ENCODE measurements at regions not wholly inside any gene's neighbourhood (a gene's known extent, or its start where the extent isn't known, plus 50 kb on each side); places are given as distances from the start of the nearest gene placed in this dataset.

- Histone ChIP-seq H3F3A (ENCODE audit: control insufficient read depth, insufficient read depth) (no peaks in the 10 kb centered on the region), H3K4me3 (ENCODE audit: low read length) (no peak overlapping the region), H3K79me2 (ENCODE audit: control insufficient read depth, low read length) (no peaks in the 10 kb centered on the region), H3K4me2 (ENCODE audit: low read length) (no peak overlapping the region), H3K27ac (ENCODE audit: low read depth, low read length) (no peak overlapping the region), H3K9me3 (ENCODE audit: control insufficient read depth, insufficient read depth, low read length) (no peaks in the 10 kb centered on the region), H4K20me1 (ENCODE audit: control insufficient read depth, insufficient read depth, low read depth, low read length) (no peaks in the 10 kb centered on the region; the same call in 1 of the 2 replicates), H3K36me3 (ENCODE audit: control insufficient read depth, low read length) (no peaks in the 10 kb centered on the region), H3K27me3 (ENCODE audit: control insufficient read depth, low read length) (0 out of 2 replicates have a peak, but pooled peaks cover 3% of the 10 kb centered on the region), H3K4me1 (ENCODE audit: control insufficient read depth, low read length) (no peaks in the 10 kb centered on the region), H3K9me2 (replicated peaks; ENCODE audit: control insufficient read depth, low read length) (no peaks in the 10 kb centered on the region)
- no peak for TF ChIP-seq EZH2phosphoT487 (IDR thresholded peaks at IDR 0.05; ENCODE audit: borderline replicate concordance, low read length)
- TF ChIP-seq, protein P1, sequence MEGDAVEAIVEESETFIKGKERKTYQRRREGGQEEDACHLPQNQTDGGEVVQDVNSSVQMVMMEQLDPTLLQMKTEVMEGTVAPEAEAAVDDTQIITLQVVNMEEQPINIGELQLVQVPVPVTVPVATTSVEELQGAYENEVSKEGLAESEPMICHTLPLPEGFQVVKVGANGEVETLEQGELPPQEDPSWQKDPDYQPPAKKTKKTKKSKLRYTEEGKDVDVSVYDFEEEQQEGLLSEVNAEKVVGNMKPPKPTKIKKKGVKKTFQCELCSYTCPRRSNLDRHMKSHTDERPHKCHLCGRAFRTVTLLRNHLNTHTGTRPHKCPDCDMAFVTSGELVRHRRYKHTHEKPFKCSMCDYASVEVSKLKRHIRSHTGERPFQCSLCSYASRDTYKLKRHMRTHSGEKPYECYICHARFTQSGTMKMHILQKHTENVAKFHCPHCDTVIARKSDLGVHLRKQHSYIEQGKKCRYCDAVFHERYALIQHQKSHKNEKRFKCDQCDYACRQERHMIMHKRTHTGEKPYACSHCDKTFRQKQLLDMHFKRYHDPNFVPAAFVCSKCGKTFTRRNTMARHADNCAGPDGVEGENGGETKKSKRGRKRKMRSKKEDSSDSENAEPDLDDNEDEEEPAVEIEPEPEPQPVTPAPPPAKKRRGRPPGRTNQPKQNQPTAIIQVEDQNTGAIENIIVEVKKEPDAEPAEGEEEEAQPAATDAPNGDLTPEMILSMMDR (IDR thresholded peaks at IDR 0.05; ENCODE audit: low read depth, low read length, poor library complexity, severe bottlenecking) = no peak
Observed at GRCh38 chr1:22224631-22225030, 81.7 kb upstream of the WNT4 start.

DNA sequence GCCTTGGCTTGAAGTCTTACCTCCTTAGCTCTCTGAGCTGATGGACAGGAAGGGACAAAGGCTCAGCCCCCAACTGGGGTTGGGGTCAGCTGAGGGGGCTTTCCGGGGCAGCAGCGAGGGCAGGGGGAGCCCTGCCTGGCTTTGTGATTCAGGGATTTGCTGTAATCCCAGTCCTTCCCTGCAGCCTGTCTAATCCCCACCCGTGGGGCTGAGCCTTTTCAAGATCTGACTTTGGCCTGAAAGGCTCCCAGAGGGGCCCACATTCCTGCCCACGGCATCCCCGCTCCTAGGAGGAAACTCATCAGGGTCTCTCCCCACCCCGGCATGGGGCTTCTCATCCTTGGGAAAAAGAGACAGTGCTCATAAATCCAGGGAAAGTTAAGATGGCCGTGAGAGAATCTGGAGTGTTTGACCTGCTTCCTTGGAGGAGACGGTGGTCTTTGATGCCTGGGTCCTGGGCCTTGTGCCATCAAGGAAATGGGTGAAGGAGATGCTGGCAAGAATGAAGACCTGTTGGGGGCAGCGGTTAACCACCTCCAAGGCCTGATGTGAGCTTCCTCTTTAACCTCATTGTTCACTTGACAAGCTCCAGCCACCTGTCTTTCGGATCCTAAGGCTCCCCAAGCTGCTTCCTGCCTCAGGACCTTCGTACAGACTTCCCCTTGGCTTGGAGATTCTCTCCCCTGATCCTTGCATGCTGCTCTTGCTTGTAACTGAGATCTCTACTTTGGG is 83.1 kb upstream of the WNT4 start:
- 0 out of 2 replicates have a peak, but pooled peaks cover 3% of the 10 kb centered on the region for H3K27me3 ChIP-seq (ENCODE audit: control insufficient read depth, low read length)
- H3K4me1 ChIP-seq (ENCODE audit: control insufficient read depth, low read length) = no peaks in the 10 kb centered on the region
- no peaks in the 10 kb centered on the region for H3K9me3 ChIP-seq (ENCODE audit: control insufficient read depth, insufficient read depth, low read length)
- no peaks in the 10 kb centered on the region for H3F3A ChIP-seq (ENCODE audit: control insufficient read depth, insufficient read depth)
- TF ChIP-seq, protein P1 (IDR thresholded peaks at IDR 0.05; ENCODE audit: low read depth, low read length, poor library complexity, severe bottlenecking) = no peak
- TF ChIP-seq EZH2phosphoT487 (IDR thresholded peaks at IDR 0.05; ENCODE audit: borderline replicate concordance, low read length) = no peak
- no peaks in the 10 kb centered on the region for H3K9me2 ChIP-seq (replicated peaks; ENCODE audit: control insufficient read depth, low read length)
- no peak overlapping the region for H3K4me2 ChIP-seq (ENCODE audit: low read length)
- no peak overlapping the region for H3K4me3 ChIP-seq (ENCODE audit: low read length)
- no peak overlapping the region for H3K27ac ChIP-seq (ENCODE audit: low read depth, low read length)
- H3K36me3 ChIP-seq (ENCODE audit: control insufficient read depth, low read length) = no peaks in the 10 kb centered on the region
- H3K79me2 ChIP-seq (ENCODE audit: control insufficient read depth, low read length) = no peaks in the 10 kb centered on the region
- H4K20me1 ChIP-seq (ENCODE audit: control insufficient read depth, insufficient read depth, low read depth, low read length) = no peaks in the 10 kb centered on the region; the same call in 1 of the 2 replicates

GRCh38 chr1:22228074-22228473 is 85.2 kb upstream of the WNT4 start:
- TF ChIP-seq EZH2phosphoT487 (IDR thresholded peaks at IDR 0.05; ENCODE audit: borderline replicate concordance, low read length) = no peak
- TF ChIP-seq, protein P1 (IDR thresholded peaks at IDR 0.05; ENCODE audit: low read depth, low read length, poor library complexity, severe bottlenecking) = no peak
- H3K27ac ChIP-seq (ENCODE audit: low read depth, low read length) = no peak overlapping the region

More at GRCh38 chr1:22228074-22228473, 85.2 kb upstream of the WNT4 start:
- Histone ChIP-seq H3K9me2 (replicated peaks; ENCODE audit: control insufficient read depth, low read length) (no peaks in the 10 kb centered on the region), H3K36me3 (ENCODE audit: control insufficient read depth, low read length) (no peaks in the 10 kb centered on the region), H3K4me3 (ENCODE audit: low read length) (no peak overlapping the region), H3K9me3 (ENCODE audit: control insufficient read depth, insufficient read depth, low read length) (no peaks in the 10 kb centered on the region), H4K20me1 (ENCODE audit: control insufficient read depth, insufficient read depth, low read depth, low read length) (no peaks in the 10 kb centered on the region), H3F3A (ENCODE audit: control insufficient read depth, insufficient read depth) (no peaks in the 10 kb centered on the region), H3K4me1 (ENCODE audit: control insufficient read depth, low read length) (no peaks in the 10 kb centered on the region), H3K27me3 (ENCODE audit: control insufficient read depth, low read length) (0 out of 2 replicates have a peak, but pooled peaks cover 3% of the 10 kb centered on the region), H3K4me2 (ENCODE audit: low read length) (no peak overlapping the region), H3K79me2 (ENCODE audit: control insufficient read depth, low read length) (no peaks in the 10 kb centered on the region)
